RWPE2 (cell line): ENCODE measurements at regions not wholly inside any gene's neighbourhood (a gene's known extent, or its start where the extent isn't known, plus 50 kb on each side); places are given as distances from the start of the nearest gene placed in this dataset.

ENCODE experiments used
- ATAC-seq: fragments of 200-7000 bp; cut with Tn5 transposase; 3 replicates; pipeline ENCODE4 v1.9.1; 2021; ENCODE audit warnings: low read depth
- DNase-seq: peaks from one replicate; pipeline ENCODE4 v3.0.0-alpha.2; 2020; ENCODE audit warnings: low spot score
- H3K27ac ChIP-seq: fragments of 450-650 bp; 2 replicates; pipeline ENCODE4 v1.5.1; 2017; ENCODE audit warnings: mild to moderate bottlenecking; ENCODE audit not compliant: poor library complexity, severe bottlenecking
- H3K27me3 ChIP-seq: fragments of 250-450 bp; sonication (Bioruptor Pico); 2 replicates; pipeline ENCODE4 v1.5.1; 2021; ENCODE audit warnings: mild to moderate bottlenecking, moderate library complexity; ENCODE audit not compliant: insufficient read depth, poor library complexity, severe bottlenecking
- H3K36me3 ChIP-seq: fragments of 250-450 bp; sonication (Bioruptor Pico); 2 replicates; pipeline ENCODE4 v1.5.1; 2020; ENCODE audit warnings: low read depth, mild to moderate bottlenecking, moderate library complexity
- H3K4me1 ChIP-seq: fragments of 250-450 bp; sonication (Bioruptor Pico); 2 replicates; pipeline ENCODE4 v1.5.1; 2021; ENCODE audit warnings: mild to moderate bottlenecking, moderate library complexity; ENCODE audit not compliant: insufficient read depth, poor library complexity, severe bottlenecking
- H3K4me3 ChIP-seq: fragments of 250-450 bp; sonication (Bioruptor Pico); 2 replicates; pipeline ENCODE4 v1.5.1; 2021; ENCODE audit warnings: mild to moderate bottlenecking, moderate library complexity; ENCODE audit not compliant: severe bottlenecking
- H3K9me3 ChIP-seq: fragments of 250-450 bp; sonication (Bioruptor Pico); 2 replicates; pipeline ENCODE4 v1.5.1; 2021; ENCODE audit warnings: mild to moderate bottlenecking, moderate library complexity; ENCODE audit not compliant: severe bottlenecking
- CTCF ChIP-seq: fragments of 450-650 bp; IDR thresholded peaks from one replicate; pipeline ENCODE4 v1.5.1; 2017; ENCODE audit warnings: mild to moderate bottlenecking, moderate library complexity; ENCODE audit not compliant: poor library complexity, severe bottlenecking

GRCh38 chr4:66876946-66877345 lies 668.4 kb downstream of the CENPC start:
- H3K4me3 ChIP-seq = no peak overlapping the region
- DNase-seq (no peak), ATAC-seq (no peak)
- H3K27me3 ChIP-seq = no peaks in the 10 kb centered on the region
- H3K36me3 ChIP-seq = no peaks in the 10 kb centered on the region
- no peaks in the 10 kb centered on the region for H3K4me1 ChIP-seq
- no peak overlapping the region for H3K27ac ChIP-seq
- H3K9me3 ChIP-seq = no peaks in the 10 kb centered on the region
- no peak for TF ChIP-seq CTCF

DNA sequence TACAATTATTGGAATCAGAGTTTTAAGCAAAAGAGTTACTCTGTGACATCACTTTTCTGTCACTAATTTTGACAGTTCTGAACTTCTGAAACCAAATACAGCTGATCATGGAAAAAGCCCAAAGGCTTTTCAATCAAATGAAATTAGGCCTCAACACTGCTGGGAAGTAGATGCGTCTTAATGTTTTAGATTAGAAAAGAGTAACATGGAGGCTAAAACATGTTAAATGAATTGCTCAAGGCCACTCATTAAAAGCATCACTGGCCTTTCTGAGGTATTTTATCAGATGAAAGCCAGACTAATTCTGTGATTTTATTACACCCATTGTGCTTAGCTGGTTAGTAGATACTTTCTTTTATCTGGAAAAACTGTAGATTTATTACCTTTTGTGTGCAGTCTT lies 672.6 kb downstream of the CENPC start:
- H3K4me3 ChIP-seq = no peak overlapping the region
- no peaks in the 10 kb centered on the region for H3K9me3 ChIP-seq
- ATAC-seq = no peak
- TF ChIP-seq CTCF = no peak
- DNase-seq = no peak
- no peaks in the 10 kb centered on the region for H3K4me1 ChIP-seq
- no peaks in the 10 kb centered on the region for H3K36me3 ChIP-seq
- no peak overlapping the region for H3K27ac ChIP-seq
- no peaks in the 10 kb centered on the region for H3K27me3 ChIP-seq

DNA sequence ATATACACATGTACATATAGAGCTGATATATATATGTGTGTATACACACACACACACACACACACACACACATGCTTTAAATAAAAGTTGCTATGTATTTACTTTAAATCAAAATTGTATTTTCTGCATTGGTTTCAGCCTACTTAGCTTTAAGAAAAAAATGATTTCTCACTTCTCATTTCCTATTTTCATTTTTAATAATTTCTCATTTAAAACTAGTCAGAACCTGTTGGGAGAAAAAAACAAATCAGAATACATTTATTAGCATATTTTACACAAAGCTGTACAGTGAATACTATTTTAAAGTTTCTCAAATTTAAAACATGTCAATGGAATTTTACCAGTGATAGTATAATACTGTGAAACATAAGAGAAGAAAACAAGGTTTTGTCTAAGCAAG lies 681.8 kb downstream of the CENPC start:
- Histone ChIP-seq H3K9me3 (no peaks in the 10 kb centered on the region), H3K36me3 (no peaks in the 10 kb centered on the region), H3K27me3 (no peaks in the 10 kb centered on the region), H3K4me1 (no peaks in the 10 kb centered on the region), H3K4me3 (no peak overlapping the region), H3K27ac (no peak overlapping the region)
- ATAC-seq (no peak), DNase-seq (no peak)
- TF ChIP-seq CTCF = no peak

GRCh38 chr4:66855956-66856355 lies 689.3 kb downstream of the CENPC start:
- H3K9me3 ChIP-seq = no peaks in the 10 kb centered on the region
- no peak overlapping the region for H3K4me3 ChIP-seq
- no peaks in the 10 kb centered on the region for H3K4me1 ChIP-seq
- no peaks in the 10 kb centered on the region for H3K36me3 ChIP-seq
- no peak for ATAC-seq
- no peak for DNase-seq
- no peak for TF ChIP-seq CTCF
- no peak overlapping the region for H3K27ac ChIP-seq
- no peaks in the 10 kb centered on the region for H3K27me3 ChIP-seq

DNA sequence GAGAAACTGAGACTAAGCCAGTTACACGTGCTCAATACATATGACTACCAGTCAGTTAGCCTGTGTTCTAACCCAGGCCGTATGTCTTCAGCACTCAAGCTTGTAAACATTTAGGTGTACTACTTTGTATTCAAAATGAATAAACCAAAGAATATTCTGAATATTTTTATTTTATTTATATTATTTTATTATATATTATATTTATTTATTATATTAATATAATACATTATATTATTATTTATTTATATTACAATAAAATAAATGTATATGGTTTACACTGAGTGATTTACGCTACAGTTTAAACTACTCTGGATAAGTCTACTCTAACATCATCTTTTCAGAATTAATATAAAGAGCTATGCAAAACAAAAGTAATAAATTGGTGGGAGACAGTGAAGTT lies 691.5 kb downstream of the CENPC start:
- Histone ChIP-seq H3K36me3 (no peaks in the 10 kb centered on the region), H3K27ac (no peak overlapping the region), H3K27me3 (no peaks in the 10 kb centered on the region), H3K4me3 (no peak overlapping the region), H3K4me1 (no peaks in the 10 kb centered on the region), H3K9me3 (no peaks in the 10 kb centered on the region)
- DNase-seq = no peak
- ATAC-seq = no peak
- TF ChIP-seq CTCF = no peak
